Stimulated activated CD8-positive, alpha-beta memory T cell treated with anti-CD3 and anti-CD28 coated beads, Interleukin-2, amount 100 ng/mL, for 1 hour (primary cell): ENCODE measurements at regions not wholly inside any gene's neighbourhood (a gene's known extent, or its start where the extent isn't known, plus 50 kb on each side); places are given as distances from the start of the nearest gene placed in this dataset.
"Not testable (repeated sequence)": the region's sequence is repeated elsewhere in the genome, so short reads cannot be mapped to it uniquely, and the experiment has no call there.

Experiments
- DNase-seq, 2 donors: peaks; one replicate each; pipeline ENCODE4 v3.0.0-alpha.2; 2020; ENCODE audit warnings: low read depth in 2 of 2

GRCh38 chr5:34188001-34188822, 145.2 kb upstream of the C1QTNF3 start:
- not testable (repeated sequence) for DNase-seq

GRCh38 chr5:34189246-34189645, 146.2 kb upstream of the C1QTNF3 start:
- DNase-seq, result not testable (repeated sequence)

DNA sequence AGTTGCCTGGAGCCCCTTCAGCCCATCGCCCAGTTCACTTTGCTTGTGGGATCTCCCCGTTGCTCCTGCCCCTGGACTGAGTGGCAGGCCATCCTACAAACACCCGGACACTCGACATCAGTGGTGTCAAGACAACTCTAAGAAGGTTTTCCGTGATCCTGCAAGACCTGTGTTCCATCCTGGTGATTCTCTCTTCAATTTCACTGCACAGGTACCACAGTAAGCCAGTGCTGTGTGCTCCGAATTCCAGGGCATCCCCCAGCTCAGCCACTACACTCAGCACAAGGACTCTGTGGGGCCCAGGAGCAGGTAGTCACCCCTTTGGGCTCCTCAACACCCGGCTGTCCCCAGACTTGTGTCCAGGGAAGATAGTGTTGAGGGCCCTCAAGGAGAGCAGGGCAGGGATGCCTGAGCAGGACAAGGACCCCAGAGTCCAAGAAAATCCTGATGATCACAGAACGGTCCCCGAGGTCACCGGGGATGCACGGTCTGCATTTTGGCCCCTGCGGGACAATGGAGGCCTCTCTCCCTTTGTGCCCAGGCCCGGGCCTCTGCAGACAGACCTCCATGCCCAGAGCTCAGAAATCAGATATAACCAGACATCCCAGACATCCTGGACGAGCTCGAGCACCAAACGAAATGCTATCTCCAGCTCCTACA, 146.9 kb upstream of the C1QTNF3 start:
- not testable (repeated sequence) for DNase-seq

DNA sequence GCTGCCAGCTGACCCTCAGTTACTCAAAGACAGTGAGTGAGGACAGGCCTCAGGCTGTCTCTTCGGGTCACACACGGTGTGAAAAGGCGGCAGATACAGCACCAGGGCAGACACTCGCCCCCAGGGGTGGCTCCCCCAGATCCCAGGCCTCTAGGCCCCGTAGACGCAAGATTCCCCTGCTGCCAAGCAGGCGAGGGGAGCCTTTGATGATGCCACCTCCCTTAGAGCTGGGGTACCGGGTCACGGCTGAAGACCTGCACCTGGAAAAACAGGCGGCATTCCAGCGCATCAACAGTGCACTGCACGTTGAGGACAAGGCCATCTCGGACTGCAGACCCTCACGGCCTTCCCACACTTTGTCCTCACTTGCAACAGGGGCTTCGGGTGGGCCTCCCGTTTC, 147.5 kb upstream of the C1QTNF3 start:
- not testable (repeated sequence) for DNase-seq

DNA sequence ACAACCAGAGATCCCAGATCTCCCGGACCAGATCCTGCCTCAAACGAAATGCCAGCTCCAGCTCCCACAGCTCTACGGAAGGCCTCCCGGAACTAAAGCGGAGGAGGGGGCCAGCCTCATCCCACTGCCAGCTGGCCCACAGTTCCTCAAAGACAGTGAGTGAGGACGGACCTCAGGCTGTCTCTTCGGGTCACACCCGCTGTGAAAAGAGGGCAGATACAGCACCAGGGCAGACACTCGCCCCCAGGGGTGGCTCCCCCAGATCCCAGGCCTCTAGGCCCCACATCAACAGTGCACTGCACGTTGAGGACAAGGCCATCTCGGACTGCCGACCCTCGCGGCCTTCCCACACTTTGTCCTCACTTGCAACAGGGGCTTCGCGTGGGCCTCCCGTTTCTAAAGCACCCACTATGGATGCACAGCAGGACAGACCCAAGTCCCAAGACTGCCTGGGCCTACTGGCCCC, 148.3 kb upstream of the C1QTNF3 start:
- DNase-seq, result not testable (repeated sequence)

DNA sequence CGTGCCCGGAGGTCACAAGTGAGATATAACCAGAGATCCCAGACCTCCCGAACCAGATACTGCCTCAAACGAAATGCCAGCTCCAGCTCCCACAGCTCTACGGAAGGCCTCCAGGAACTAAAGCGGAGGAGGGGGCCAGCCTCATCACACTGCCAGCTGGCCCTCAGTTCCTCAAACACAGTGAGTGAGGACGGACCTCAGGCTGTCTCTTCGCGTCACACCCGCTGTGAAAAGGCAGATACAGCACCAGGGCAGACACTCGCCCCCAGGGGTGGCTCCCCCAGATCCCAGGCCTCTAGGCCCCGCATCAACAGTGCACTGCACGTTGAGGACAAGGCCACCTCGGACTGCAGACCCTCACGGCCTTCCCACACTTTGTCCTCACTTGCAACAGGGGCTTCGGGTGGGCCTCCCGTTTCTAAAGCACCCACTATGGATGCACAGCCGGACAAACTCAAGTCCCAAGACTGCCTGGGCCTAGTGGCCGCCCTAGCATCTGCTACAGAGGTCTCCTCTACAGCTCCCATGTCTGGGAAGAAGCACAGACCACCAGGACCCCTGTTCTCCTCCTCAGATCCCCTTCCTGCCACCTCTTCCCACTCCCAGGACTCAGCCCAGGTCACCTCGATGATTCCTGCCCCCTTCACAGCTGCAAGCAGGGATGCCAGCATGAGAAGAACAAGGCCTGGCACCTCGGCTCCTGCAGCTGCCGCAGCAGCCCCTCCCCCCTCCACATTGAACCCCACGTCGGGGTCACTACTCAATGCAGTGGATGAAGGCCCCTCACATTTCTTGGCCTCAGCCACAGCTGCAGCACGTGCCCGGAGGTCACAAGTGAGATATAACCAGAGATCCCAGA, 149.3 kb upstream of the C1QTNF3 start:
- not testable (repeated sequence) for DNase-seq

DNA sequence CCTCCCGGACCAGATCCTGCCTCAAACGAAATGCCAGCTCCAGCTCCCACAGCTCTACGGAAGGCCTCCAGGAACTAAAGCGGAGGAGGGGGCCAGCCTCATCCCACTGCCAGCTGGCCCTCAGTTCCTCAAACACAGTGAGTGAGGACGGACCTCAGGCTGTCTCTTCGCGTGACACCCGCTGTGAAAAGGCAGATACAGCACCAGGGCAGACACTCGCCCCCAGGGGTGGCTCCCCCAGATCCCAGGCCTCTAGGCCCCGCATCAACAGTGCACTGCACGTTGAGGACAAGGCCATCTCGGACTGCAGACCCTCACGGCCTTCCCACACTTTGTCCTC, 149.9 kb upstream of the C1QTNF3 start:
- DNase-seq, result not testable (repeated sequence)

GRCh38 chr5:34193297-34193696, 150.3 kb upstream of the C1QTNF3 start:
- DNase-seq, result not testable (repeated sequence)

DNA sequence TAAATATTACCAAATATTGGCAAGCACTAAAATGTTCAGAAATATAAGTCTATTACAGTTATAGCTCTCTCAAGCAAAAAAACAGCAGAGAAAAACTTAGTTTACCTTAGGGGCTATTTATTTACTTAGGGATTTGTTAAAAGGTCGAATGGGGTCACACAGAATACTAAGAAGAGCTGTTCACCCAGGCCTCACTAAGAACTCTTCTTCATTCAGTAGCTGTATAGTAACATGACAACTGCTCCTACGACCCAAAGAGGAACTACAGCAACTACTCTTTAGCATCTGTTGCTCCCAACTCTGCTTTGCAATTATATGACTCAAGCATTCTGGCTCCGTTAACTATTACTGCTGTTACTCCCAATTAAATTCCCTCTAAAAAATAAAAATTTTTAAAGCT, 150.8 kb upstream of the C1QTNF3 start:
- not testable (repeated sequence) for DNase-seq

- not testable (repeated sequence) for DNase-seq
These were observed 153.1 kb upstream of the C1QTNF3 start for GRCh38 chr5:34196091-34196490.

- not testable (repeated sequence) for DNase-seq
These were observed 162.3 kb upstream of the C1QTNF3 start for GRCh38 chr5:34205347-34205746.

GRCh38 chr5:34217386-34217785, 174.4 kb upstream of the C1QTNF3 start:
- DNase-seq, result not testable (repeated sequence)

DNA sequence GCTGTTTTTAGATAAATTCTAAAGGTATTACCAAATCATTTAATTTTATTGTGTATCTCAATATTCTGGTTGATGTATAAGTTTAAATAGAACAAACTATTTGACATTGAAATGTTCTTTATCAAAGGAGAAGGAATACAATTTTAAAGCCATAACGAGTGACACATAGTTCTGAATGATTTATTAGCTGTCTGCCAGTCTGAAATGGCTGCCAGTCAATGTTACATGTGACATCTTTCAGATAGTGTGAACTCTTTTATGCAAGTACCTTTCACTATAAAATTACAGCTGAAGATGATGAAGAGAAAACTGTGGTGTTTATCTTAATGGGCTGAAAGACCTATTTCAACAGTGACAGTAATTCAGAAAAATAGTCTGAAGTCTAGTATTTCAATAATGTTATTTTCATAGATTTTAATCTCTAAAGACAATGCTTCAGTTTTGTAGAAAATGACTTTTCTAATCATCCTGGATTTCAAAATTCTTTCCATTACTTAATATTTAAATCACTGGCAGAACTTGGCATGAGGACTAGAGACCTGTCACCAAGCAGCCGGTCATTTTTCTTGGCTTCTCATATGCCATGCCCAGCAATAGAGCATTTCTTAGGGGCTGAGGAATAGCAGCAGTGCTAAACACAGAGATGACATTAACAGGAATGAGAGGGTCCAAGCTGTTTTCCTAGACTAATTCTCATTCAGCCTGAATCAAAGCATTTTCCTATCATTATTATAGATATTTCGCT, 178.5 kb upstream of the C1QTNF3 start:
- DNase-seq, result not testable (repeated sequence)

DNA sequence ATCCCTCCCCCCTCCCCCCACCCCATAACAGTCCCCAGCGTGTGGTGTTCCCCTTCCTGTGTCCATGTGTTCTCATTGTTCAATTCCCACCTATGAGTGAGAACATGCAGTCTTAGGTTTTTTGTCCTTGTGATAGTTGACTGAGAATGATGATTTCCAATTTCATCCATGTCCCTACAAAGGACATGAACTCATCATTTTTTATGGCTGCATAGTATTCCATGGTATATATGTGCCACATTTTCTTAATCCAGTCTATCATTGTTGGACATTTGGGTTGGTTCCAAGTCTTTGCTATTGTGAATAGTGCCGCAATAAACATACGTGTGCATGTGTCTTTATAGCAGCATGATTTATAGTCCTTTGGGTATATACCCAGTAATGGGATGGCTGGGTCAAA, 180.1 kb upstream of the C1QTNF3 start:
- DNase-seq, result not testable (repeated sequence)

DNA sequence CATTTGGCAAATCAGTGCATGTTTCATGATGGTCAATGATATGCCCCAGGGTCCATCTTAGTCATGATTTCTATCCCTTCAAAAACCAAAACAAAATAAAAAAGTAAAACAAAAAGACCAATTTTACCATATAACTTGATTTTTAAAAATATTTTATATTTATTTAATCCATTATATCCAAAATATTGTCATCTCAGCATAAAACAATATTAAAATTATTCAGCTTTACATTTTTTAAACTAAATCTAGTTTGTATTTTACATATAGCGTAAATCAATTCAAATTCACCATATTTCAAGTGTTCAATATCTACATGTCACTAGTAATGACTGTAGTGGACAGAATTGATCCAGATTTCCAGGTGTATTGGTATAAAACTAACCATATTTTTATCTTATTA, 187.4 kb upstream of the C1QTNF3 start:
- not testable (repeated sequence) for DNase-seq

- not testable (repeated sequence) for DNase-seq
These were observed 200.8 kb upstream of the C1QTNF3 start for GRCh38 chr5:34243802-34244201.

GRCh38 chr5:34244281-34245031, 201.4 kb upstream of the C1QTNF3 start:
- DNase-seq, result peak; percentile 53 to 60

GRCh38 chr5:34245032-34245394, 202.0 kb upstream of the C1QTNF3 start:
- DNase-seq, result peak in 1 of 2 donors; percentile 16

- not testable (repeated sequence) for DNase-seq
These were observed 202.8 kb upstream of the C1QTNF3 start for GRCh38 chr5:34245813-34246212.

GRCh38 chr5:34258598-34258997, 215.6 kb upstream of the C1QTNF3 start:
- DNase-seq, result not testable (repeated sequence)

GRCh38 chr5:34261020-34261419, 218.0 kb upstream of the C1QTNF3 start:
- DNase-seq, result not testable (repeated sequence)
